BE2C (cell line): ENCODE measurements at regions not wholly inside any gene's neighbourhood (a gene's known extent, or its start where the extent isn't known, plus 50 kb on each side); places are given as distances from the start of the nearest gene placed in this dataset.

Experiments used
- DNase-seq: peaks from one replicate; pipeline ENCODE4 v3.0.0-alpha.2; 2020
- H3K27me3 ChIP-seq: fragments of 250-450 bp; sonication (Bioruptor Pico); 2 replicates; pipeline ENCODE4 v1.5.1; 2020; ENCODE audit warnings: mild to moderate bottlenecking
- H3K36me3 ChIP-seq: fragments of 250-450 bp; sonication (Bioruptor Pico); 2 replicates; pipeline ENCODE4 v1.5.1; 2020; ENCODE audit warnings: mild to moderate bottlenecking
- H3K4me1 ChIP-seq: fragments of 250-450 bp; sonication (Bioruptor Pico); 2 replicates; pipeline ENCODE4 v1.5.1; 2020
- H3K4me3 ChIP-seq: 2 replicates; pipeline ENCODE4 v1.5.1; 2011; ENCODE audit warnings: low read depth, low read length
- H3K9me3 ChIP-seq: fragments of 250-450 bp; sonication (Bioruptor Pico); 2 replicates; pipeline ENCODE4 v1.5.1; 2020
- TF ChIP-seq, protein P1 (sequence below): IDR thresholded peaks from 2 replicates; pipeline ENCODE4 v1.5.1; 2012; ENCODE audit warnings: mild to moderate bottlenecking, low read depth, low read length

DNA sequence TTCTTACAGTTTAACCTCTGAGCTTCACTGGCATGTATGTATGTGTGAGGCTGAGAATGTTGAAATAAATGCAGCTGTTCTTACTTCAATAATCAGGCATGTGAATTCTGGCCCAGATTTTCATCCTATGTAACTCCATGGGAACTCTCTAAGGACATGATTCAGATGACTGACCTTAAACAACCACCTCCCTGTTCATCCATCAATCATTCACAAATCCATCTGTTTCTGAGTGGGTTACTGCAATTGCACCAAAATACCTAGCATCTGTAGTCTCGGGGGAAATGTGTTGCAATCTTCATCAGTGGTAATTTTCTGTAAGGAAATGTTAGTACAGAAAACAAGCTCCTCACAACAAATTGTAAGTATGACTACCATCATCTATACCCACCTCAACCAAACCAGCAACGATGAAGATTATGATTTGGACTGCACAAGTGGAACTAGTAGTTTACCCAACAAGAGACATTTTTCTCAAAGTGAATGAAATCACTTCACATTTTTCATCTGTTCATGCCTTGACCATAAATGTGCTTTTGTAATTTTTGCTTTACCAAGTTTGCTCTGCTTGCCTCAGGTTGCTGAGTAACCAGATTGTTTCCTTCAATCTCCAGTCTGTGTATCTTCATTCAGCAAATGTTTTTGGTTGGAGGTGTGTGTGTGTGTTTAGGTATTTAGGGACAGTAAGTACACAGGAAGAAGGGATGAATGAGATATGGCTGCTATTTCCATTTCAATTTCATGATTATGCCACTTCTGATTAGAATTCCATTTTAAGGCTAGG is 65.7 kb upstream of the FZD8 start:
- TF ChIP-seq, protein P1, sequence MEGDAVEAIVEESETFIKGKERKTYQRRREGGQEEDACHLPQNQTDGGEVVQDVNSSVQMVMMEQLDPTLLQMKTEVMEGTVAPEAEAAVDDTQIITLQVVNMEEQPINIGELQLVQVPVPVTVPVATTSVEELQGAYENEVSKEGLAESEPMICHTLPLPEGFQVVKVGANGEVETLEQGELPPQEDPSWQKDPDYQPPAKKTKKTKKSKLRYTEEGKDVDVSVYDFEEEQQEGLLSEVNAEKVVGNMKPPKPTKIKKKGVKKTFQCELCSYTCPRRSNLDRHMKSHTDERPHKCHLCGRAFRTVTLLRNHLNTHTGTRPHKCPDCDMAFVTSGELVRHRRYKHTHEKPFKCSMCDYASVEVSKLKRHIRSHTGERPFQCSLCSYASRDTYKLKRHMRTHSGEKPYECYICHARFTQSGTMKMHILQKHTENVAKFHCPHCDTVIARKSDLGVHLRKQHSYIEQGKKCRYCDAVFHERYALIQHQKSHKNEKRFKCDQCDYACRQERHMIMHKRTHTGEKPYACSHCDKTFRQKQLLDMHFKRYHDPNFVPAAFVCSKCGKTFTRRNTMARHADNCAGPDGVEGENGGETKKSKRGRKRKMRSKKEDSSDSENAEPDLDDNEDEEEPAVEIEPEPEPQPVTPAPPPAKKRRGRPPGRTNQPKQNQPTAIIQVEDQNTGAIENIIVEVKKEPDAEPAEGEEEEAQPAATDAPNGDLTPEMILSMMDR: no peak

DNA sequence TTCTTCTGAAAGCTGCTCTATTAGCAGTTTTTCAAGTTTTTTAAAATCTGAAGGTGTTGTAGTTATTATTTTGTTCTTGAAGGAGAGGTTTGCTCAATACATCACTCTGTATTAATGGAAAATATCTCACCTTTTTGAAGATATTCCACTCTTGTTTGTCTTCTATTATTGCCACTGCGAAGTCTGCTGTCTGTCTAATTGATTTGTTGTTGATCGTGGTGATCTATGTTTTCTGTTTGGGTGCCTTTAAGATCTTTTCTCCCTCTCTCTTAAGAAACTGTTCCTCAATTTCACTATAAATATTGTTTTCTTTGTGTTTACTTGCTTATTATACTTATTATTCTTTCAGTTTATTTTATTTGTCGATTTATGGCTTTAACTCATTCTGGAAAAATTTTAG is 64.9 kb upstream of the FZD8 start:
- Histone ChIP-seq H3K4me1 (no peaks in the 10 kb centered on the region), H3K9me3 (no peaks in the 10 kb centered on the region), H3K4me3 (no peak overlapping the region), H3K36me3 (no peaks in the 10 kb centered on the region), H3K27me3 (no peaks in the 10 kb centered on the region)
- no peak for DNase-seq
- TF ChIP-seq, protein P1: no peak

More for the DNA sequence above, 65.7 kb upstream of the FZD8 start:
- no peaks in the 10 kb centered on the region for H3K27me3 ChIP-seq
- H3K4me1 ChIP-seq: no peaks in the 10 kb centered on the region
- H3K4me3 ChIP-seq: no peak overlapping the region
- H3K36me3 ChIP-seq: no peaks in the 10 kb centered on the region
- no peaks in the 10 kb centered on the region for H3K9me3 ChIP-seq
- no peak for DNase-seq

DNA sequence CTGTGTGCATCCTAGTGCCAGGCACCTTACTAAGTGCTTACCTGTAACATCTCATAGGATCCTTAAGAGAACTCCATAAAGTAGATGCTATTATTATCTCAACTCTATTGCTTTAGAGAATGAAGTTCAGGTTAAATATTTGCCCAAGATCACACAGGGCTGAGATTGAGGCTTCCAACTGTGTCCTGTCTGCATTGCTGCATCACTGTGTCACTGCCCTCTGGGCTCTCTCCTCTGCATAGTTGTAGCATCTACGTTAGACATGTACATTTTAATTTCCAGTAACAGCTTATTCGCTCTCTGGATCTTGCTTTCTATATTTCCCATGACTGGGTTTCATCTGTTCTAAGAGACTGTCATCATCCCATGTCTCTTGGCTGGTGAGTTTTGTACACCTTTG is 63.6 kb upstream of the FZD8 start:
- no peak for DNase-seq
- H3K36me3 ChIP-seq: no peaks in the 10 kb centered on the region
- no peak overlapping the region for H3K4me3 ChIP-seq
- no peaks in the 10 kb centered on the region for H3K4me1 ChIP-seq
- H3K27me3 ChIP-seq: no peaks in the 10 kb centered on the region
- TF ChIP-seq, protein P1: no peak
- no peaks in the 10 kb centered on the region for H3K9me3 ChIP-seq

DNA sequence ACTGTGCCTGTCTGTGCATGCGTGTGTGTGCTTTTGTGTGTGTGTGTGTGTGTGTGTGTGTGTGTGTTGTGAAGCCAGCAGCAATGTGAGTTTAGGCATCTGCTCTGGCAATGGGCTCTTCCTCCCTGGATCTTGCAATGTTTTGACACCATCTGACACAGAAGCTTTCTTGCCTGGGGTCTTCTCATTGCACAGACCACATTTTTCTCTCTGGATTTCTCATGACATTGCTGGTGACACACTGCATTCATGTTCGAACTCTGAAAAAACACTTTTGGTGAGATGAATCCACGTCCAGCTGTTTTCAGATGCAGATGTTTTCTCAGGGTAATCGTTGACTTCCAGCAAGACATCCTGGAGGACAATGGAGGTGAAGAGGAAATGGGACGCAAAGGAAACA is 63.0 kb upstream of the FZD8 start:
- H3K36me3 ChIP-seq: no peaks in the 10 kb centered on the region
- DNase-seq: no peak
- TF ChIP-seq, protein P1: no peak
- no peaks in the 10 kb centered on the region for H3K4me1 ChIP-seq
- H3K27me3 ChIP-seq: no peaks in the 10 kb centered on the region
- H3K9me3 ChIP-seq: no peaks in the 10 kb centered on the region
- no peak overlapping the region for H3K4me3 ChIP-seq

DNA sequence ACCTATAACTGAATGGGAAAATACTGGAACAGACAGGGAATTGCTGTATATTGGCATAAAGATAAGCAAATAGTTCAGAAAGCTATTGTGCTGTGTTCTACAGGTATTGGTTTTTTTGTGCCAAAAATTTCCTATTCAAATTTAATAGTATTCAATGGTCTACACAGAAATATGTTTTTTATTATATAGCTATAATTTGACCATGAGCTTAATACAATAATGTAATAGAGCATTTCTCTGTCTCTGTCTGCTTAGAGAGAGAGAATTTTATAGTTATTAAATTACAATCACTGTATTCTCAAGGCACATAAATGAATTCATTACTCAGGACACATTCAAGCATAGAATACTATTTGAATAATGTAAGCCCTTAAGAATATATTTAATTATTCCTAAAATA is 62.3 kb upstream of the FZD8 start:
- Histone ChIP-seq H3K4me1 (no peaks in the 10 kb centered on the region), H3K36me3 (no peaks in the 10 kb centered on the region), H3K27me3 (no peaks in the 10 kb centered on the region), H3K9me3 (no peaks in the 10 kb centered on the region), H3K4me3 (no peak overlapping the region)
- TF ChIP-seq, protein P1: no peak
- DNase-seq: no peak

DNA sequence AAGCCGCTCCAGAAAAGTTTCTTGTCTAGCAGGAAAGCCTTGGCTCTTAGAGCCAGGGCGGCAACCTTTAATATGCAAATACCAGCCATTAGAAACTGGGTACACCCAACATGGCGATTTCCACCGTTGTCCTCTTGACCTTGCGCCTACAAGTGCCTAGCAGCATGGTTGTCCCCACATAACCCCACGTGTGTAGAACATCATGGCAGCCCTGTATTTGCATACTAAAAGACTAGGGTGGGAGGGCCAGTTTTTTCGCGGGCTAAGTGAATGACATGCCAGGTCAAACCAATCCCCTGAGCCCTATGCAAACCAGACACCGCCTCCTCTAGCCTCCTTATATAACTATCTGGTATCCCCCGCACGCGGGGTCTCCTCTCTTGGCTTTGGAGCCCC is 58.4 kb upstream of the FZD8 start:
- TF ChIP-seq, protein P1: no peak
- no peak overlapping the region for H3K4me3 ChIP-seq
- no peaks in the 10 kb centered on the region for H3K27me3 ChIP-seq
- no peaks in the 10 kb centered on the region for H3K36me3 ChIP-seq
- H3K9me3 ChIP-seq: no peaks in the 10 kb centered on the region
- no peak for DNase-seq
- no peaks in the 10 kb centered on the region for H3K4me1 ChIP-seq
